ENCODE measurements at regions not wholly inside any gene's neighbourhood (a gene's known extent, or its start where the extent isn't known, plus 50 kb on each side); places are given as distances from the start of the nearest gene placed in this dataset.

GRCh38 chr12:83796531-83796930 lies 1109.8 kb downstream of the TMTC2 start:
- no peak overlapping the region for H3K27ac Mint-ChIP-seq
- H3K4me1 Mint-ChIP-seq (ENCODE audit: low read depth) = no peaks in the 10 kb centered on the region
- ATAC-seq (no peak), DNase-seq (no peak)
- no peaks in the 10 kb centered on the region for H3K9me3 Mint-ChIP-seq
- TF ChIP-seq, protein P1, sequence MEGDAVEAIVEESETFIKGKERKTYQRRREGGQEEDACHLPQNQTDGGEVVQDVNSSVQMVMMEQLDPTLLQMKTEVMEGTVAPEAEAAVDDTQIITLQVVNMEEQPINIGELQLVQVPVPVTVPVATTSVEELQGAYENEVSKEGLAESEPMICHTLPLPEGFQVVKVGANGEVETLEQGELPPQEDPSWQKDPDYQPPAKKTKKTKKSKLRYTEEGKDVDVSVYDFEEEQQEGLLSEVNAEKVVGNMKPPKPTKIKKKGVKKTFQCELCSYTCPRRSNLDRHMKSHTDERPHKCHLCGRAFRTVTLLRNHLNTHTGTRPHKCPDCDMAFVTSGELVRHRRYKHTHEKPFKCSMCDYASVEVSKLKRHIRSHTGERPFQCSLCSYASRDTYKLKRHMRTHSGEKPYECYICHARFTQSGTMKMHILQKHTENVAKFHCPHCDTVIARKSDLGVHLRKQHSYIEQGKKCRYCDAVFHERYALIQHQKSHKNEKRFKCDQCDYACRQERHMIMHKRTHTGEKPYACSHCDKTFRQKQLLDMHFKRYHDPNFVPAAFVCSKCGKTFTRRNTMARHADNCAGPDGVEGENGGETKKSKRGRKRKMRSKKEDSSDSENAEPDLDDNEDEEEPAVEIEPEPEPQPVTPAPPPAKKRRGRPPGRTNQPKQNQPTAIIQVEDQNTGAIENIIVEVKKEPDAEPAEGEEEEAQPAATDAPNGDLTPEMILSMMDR (IDR thresholded peaks at IDR 0.05) = no peak
- H3K36me3 Mint-ChIP-seq (ENCODE audit: low read depth) = no peaks in the 10 kb centered on the region
- no peaks in the 10 kb centered on the region for H3K27me3 Mint-ChIP-seq
- no peak overlapping the region for H3K4me3 Mint-ChIP-seq
- POLR2A ChIA-PET = no interaction called here
- CTCF ChIA-PET = no interaction called here
- intact Hi-C loops (cut with micrococcal nuclease) = no loop called here

DNA sequence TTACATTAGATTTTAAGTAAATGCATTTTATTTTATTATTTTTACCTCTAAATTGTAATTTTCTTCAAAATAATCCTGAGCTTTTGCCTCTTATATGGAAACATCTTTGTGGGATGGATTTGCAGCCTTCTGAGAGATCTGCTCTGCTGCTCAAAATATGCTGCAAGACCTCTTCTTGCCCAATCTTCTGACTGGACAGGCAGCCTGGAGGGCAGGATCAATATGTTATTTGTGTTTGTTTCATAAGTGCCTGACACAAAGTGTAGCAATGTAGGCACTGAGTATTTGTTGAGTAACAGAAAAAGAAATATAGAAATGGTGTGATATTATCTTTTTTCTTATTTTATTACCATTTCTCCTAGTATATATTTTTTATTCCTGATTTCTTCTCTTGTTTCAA lies 1106.9 kb downstream of the TMTC2 start:
- POLR2A ChIA-PET = no interaction called here
- DNase-seq = no peak
- TF ChIP-seq, protein P1 (IDR thresholded peaks at IDR 0.05) = no peak

DNA sequence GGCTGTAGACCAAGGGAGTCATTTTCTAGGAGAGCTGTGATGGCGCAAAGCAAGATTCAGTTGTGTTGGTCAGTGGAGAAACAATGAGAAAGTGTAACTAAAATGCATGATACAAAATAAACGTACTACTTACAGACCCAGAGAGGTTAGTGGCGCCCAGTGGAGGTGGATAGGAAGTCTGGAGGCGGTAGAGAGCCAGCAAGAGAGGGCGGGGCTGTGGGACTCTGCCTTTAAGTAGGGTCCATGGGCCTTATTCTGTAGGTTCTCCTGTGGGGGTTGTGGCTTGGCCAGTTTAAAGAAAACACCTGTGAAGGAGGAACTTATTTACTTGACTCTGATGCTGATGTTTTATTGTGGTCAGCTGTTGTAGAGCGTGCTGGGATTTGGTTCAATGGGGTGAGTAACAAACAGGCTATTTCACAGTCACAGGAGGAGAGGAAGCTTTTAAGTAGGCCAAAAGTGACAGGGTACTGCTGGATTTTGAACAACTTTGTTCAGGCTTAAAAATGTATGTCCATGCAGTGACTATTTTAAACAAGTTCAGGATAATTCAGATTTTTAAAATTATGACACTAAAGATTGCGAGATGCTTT lies 1097.7 kb downstream of the TMTC2 start:
- Mint-ChIP-seq H3K4me1 (ENCODE audit: low read depth) (no peaks in the 10 kb centered on the region), H3K4me3 (no peak overlapping the region), H3K9me3 (peaks cover 2% of the 10 kb centered on the region), H3K36me3 (ENCODE audit: low read depth) (no peaks in the 10 kb centered on the region), H3K27ac (no peak overlapping the region), H3K27me3 (no peaks in the 10 kb centered on the region)
- DNase-seq (no peak), ATAC-seq (no peak)
- TF ChIP-seq, protein P1 (IDR thresholded peaks at IDR 0.05) = no peak
- ChIA-PET CTCF (no interaction called here), POLR2A (no interaction called here)
- intact Hi-C loops (cut with micrococcal nuclease) = no loop called here

More for the DNA sequence above, 1106.9 kb downstream of the TMTC2 start:
- no peak overlapping the region for H3K4me3 Mint-ChIP-seq
- no peaks in the 10 kb centered on the region for H3K27me3 Mint-ChIP-seq
- intact Hi-C loops (cut with micrococcal nuclease) = no loop called here
- CTCF ChIA-PET = no interaction called here
- no peaks in the 10 kb centered on the region for H3K36me3 Mint-ChIP-seq (ENCODE audit: low read depth)
- no peaks in the 10 kb centered on the region for H3K4me1 Mint-ChIP-seq (ENCODE audit: low read depth)
- ATAC-seq = no peak
- H3K27ac Mint-ChIP-seq = no peak overlapping the region
- H3K9me3 Mint-ChIP-seq = no peaks in the 10 kb centered on the region

DNA sequence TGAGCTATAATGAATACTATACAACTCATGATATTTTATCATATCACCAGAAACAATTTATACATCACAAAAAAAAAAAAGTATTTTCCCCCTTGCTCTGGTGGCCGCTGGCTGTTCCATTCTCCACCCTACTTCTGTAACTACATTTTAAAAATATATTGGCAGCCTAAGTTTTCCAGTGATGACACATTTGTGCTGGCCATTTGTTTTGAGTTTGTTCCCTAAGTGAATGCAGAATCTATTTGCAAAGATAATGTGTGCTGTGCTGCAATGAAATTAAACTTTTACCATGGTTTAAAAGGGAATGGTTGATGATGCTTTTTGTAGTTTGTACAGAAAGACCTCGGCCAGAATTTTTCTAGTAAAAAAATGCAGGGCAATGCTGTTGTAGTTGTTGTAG lies 1092.8 kb downstream of the TMTC2 start:
- no peaks in the 10 kb centered on the region for H3K27me3 Mint-ChIP-seq
- no peaks in the 10 kb centered on the region for H3K36me3 Mint-ChIP-seq (ENCODE audit: low read depth)
- ChIA-PET POLR2A (no interaction called here), CTCF (no interaction called here)
- no peaks in the 10 kb centered on the region for H3K4me1 Mint-ChIP-seq (ENCODE audit: low read depth)
- H3K9me3 Mint-ChIP-seq = peaks cover 3% of the 10 kb centered on the region
- H3K4me3 Mint-ChIP-seq = no peak overlapping the region
- no peak for ATAC-seq
- TF ChIP-seq, protein P1 (IDR thresholded peaks at IDR 0.05) = no peak
- intact Hi-C loops (cut with micrococcal nuclease) = no loop called here
- DNase-seq = no peak
- H3K27ac Mint-ChIP-seq = no peak overlapping the region

GRCh38 chr12:83769151-83769550 lies 1082.4 kb downstream of the TMTC2 start:
- TF ChIP-seq, protein P1 (IDR thresholded peaks at IDR 0.05) = no peak
- Mint-ChIP-seq H3K4me1 (ENCODE audit: low read depth) (no peaks in the 10 kb centered on the region), H3K9me3 (peaks cover 10% of the 10 kb centered on the region), H3K27ac (no peak overlapping the region), H3K27me3 (no peaks in the 10 kb centered on the region), H3K36me3 (ENCODE audit: low read depth) (no peaks in the 10 kb centered on the region), H3K4me3 (no peak overlapping the region)
- DNase-seq (no peak), ATAC-seq (no peak)
- ChIA-PET POLR2A (no interaction called here), CTCF (no interaction called here)
- intact Hi-C loops (cut with micrococcal nuclease) = no loop called here

Measured in activated CD8-positive, alpha-beta T cell treated with anti-CD3 and anti-CD28 coated beads for 36 hours (primary cell).